ENCODE measurements at regions not wholly inside any gene's neighbourhood (a gene's known extent, or its start where the extent isn't known, plus 50 kb on each side); places are given as distances from the start of the nearest gene placed in this dataset.

DNA sequence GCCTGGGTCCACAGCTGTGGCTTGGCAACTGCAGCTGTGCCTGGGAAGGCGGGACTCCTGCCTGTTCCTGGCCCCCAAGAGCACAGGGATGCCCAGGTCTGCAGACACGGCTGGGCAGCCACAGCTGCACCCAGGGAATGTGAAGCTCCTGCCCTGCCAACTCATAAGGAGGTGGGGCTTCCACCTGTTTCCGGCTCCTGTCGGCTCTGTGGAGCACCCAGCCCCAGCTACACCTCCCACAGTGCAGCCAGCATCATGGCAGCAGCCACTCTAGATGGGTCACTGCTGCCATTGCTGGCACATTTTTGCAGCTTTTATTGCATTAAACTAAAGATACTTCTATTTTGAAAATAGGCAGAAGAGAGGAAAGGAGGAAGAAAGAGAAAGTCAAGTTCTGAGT, 207.9 kb downstream of the SAMD5 start:
- Histone ChIP-seq H3K9me3 (replicated peaks; ENCODE audit: low read length) (no peaks in the 10 kb centered on the region), H3K4me3 (ENCODE audit: low read length) (no peak overlapping the region), H3K36me3 (ENCODE audit: insufficient read depth, low read length) (no peaks in the 10 kb centered on the region)

GRCh38 chr6:147717991-147718390, 209.5 kb downstream of the SAMD5 start:
- H3K27me3 ChIP-seq (ENCODE audit: control insufficient read depth, insufficient read depth, low read length): peaks cover 4% of the 10 kb centered on the region
- H3K36me3 ChIP-seq (ENCODE audit: insufficient read depth, low read length): no peaks in the 10 kb centered on the region
- H3K4me1 ChIP-seq (ENCODE audit: control insufficient read depth, insufficient read depth, low read length): no peaks in the 10 kb centered on the region
- H3K9me3 ChIP-seq (replicated peaks; ENCODE audit: low read length): no peaks in the 10 kb centered on the region
- H3K4me2 ChIP-seq (ENCODE audit: low read length): no peak overlapping the region
- no peak overlapping the region for H3K9ac ChIP-seq (ENCODE audit: low read depth, low read length)
- H3K4me3 ChIP-seq (ENCODE audit: low read length): no peak overlapping the region

More for the DNA sequence above, 207.9 kb downstream of the SAMD5 start:
- no peak overlapping the region for H3K9ac ChIP-seq (ENCODE audit: low read depth, low read length)
- H3K4me2 ChIP-seq (ENCODE audit: low read length): no peak overlapping the region
- peaks cover 4% of the 10 kb centered on the region for H3K27me3 ChIP-seq (ENCODE audit: control insufficient read depth, insufficient read depth, low read length)
- no peaks in the 10 kb centered on the region for H3K4me1 ChIP-seq (ENCODE audit: control insufficient read depth, insufficient read depth, low read length)

- Histone ChIP-seq H3K9me3 (replicated peaks; ENCODE audit: low read length) (no peaks in the 10 kb centered on the region), H3K4me2 (ENCODE audit: low read length) (no peak overlapping the region), H3K4me1 (ENCODE audit: control insufficient read depth, insufficient read depth, low read length) (no peaks in the 10 kb centered on the region), H3K4me3 (ENCODE audit: low read length) (no peak overlapping the region), H3K9ac (ENCODE audit: low read depth, low read length) (no peak overlapping the region), H3K27me3 (ENCODE audit: control insufficient read depth, insufficient read depth, low read length) (no peaks in the 10 kb centered on the region), H3K36me3 (ENCODE audit: insufficient read depth, low read length) (no peaks in the 10 kb centered on the region)
Measured at GRCh38 chr6:147722158-147722557, 213.7 kb downstream of the SAMD5 start.

DNA sequence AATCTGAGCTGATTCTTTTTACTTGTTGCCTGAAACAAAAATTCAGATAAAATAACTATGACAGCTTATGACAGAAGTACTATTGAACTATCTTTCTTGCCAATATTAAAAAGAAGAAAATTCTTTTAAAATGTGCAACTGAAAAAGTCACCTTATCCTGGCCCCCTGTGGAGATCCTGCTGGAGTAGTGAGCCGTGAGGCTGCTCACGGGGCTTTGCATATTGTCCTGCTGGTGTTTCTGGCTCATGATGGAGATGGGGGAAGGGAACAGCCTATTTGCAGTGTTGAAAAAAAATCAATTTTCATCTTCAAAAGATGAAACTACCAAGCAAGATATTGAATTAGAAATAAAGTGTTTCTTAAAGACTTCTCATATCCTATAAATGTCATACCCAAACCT, 216.0 kb downstream of the SAMD5 start:
- Histone ChIP-seq H3K36me3 (ENCODE audit: insufficient read depth, low read length) (no peaks in the 10 kb centered on the region), H3K9ac (ENCODE audit: low read depth, low read length) (no peak overlapping the region), H3K27me3 (ENCODE audit: control insufficient read depth, insufficient read depth, low read length) (no peaks in the 10 kb centered on the region), H3K4me2 (ENCODE audit: low read length) (no peak overlapping the region), H3K4me1 (ENCODE audit: control insufficient read depth, insufficient read depth, low read length) (no peaks in the 10 kb centered on the region), H3K4me3 (ENCODE audit: low read length) (no peak overlapping the region), H3K9me3 (replicated peaks; ENCODE audit: low read length) (no peaks in the 10 kb centered on the region)

DNA sequence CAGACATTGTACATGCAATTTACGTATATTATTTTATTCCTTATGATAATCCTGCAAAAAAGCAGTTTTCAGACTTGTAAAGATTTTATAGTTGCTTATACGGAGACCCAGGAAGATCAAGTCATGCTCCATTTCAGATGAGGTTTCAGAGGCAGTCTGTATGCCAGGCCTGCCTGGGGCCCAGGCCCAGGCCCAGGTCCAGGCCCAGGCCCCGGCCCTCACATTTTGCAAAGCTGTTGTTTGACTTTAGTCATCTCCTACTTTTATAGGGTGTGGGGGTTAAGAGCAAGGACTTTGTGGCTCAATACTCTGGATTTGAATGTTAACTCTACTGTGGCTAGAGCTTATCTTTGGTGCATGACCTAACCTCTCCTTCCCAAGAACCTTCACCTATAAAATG, 217.9 kb downstream of the SAMD5 start:
- H3K36me3 ChIP-seq (ENCODE audit: insufficient read depth, low read length): no peaks in the 10 kb centered on the region
- H3K4me2 ChIP-seq (ENCODE audit: low read length): no peak overlapping the region
- H3K4me1 ChIP-seq (ENCODE audit: control insufficient read depth, insufficient read depth, low read length): no peaks in the 10 kb centered on the region
- no peaks in the 10 kb centered on the region for H3K9me3 ChIP-seq (replicated peaks; ENCODE audit: low read length)
- no peak overlapping the region for H3K9ac ChIP-seq (ENCODE audit: low read depth, low read length)
- H3K4me3 ChIP-seq (ENCODE audit: low read length): no peak overlapping the region
- H3K27me3 ChIP-seq (ENCODE audit: control insufficient read depth, insufficient read depth, low read length): no peaks in the 10 kb centered on the region

GRCh38 chr6:147728903-147729302, 220.4 kb downstream of the SAMD5 start:
- no peaks in the 10 kb centered on the region for H3K9me3 ChIP-seq (replicated peaks; ENCODE audit: low read length)
- H3K4me2 ChIP-seq (ENCODE audit: low read length): no peak overlapping the region
- no peak overlapping the region for H3K9ac ChIP-seq (ENCODE audit: low read depth, low read length)
- H3K27me3 ChIP-seq (ENCODE audit: control insufficient read depth, insufficient read depth, low read length): no peaks in the 10 kb centered on the region
- no peaks in the 10 kb centered on the region for H3K4me1 ChIP-seq (ENCODE audit: control insufficient read depth, insufficient read depth, low read length)
- H3K36me3 ChIP-seq (ENCODE audit: insufficient read depth, low read length): no peaks in the 10 kb centered on the region
- no peak overlapping the region for H3K4me3 ChIP-seq (ENCODE audit: low read length)

GRCh38 chr6:147733686-147734085, 225.2 kb downstream of the SAMD5 start:
- Histone ChIP-seq H3K4me1 (ENCODE audit: control insufficient read depth, insufficient read depth, low read length) (peaks cover 2% of the 10 kb centered on the region), H3K27me3 (ENCODE audit: control insufficient read depth, insufficient read depth, low read length) (no peaks in the 10 kb centered on the region), H3K4me2 (ENCODE audit: low read length) (no peak overlapping the region), H3K4me3 (ENCODE audit: low read length) (no peak overlapping the region), H3K9ac (ENCODE audit: low read depth, low read length) (no peak overlapping the region), H3K36me3 (ENCODE audit: insufficient read depth, low read length) (no peaks in the 10 kb centered on the region), H3K9me3 (replicated peaks; ENCODE audit: low read length) (no peaks in the 10 kb centered on the region)

GRCh38 chr6:147734151-147734550, 225.7 kb downstream of the SAMD5 start:
- Histone ChIP-seq H3K36me3 (ENCODE audit: insufficient read depth, low read length) (no peaks in the 10 kb centered on the region), H3K4me1 (ENCODE audit: control insufficient read depth, insufficient read depth, low read length) (peaks cover 2% of the 10 kb centered on the region), H3K27me3 (ENCODE audit: control insufficient read depth, insufficient read depth, low read length) (no peaks in the 10 kb centered on the region), H3K4me2 (ENCODE audit: low read length) (no peak overlapping the region), H3K9me3 (replicated peaks; ENCODE audit: low read length) (no peaks in the 10 kb centered on the region), H3K4me3 (ENCODE audit: low read length) (no peak overlapping the region), H3K9ac (ENCODE audit: low read depth, low read length) (no peak overlapping the region)

DNA sequence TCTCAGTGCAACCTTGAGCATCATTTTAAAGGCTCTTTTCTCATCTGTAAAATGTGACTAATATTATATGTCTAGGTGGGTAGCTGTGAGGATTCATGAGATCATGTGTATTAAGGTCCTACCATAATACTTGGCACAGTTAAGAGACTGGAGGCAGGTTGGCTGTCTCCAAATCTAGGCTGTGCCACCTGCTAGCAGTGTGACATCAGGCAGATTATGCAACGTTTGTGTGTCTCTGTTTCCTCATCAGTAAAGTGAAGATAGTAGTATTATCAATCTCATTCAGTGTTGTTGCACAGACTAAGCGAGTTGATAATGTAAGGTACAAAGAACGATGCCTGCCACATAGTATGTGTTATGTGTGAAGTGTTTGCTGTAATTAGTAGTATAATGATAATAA, 227.4 kb downstream of the SAMD5 start:
- no peaks in the 10 kb centered on the region for H3K27me3 ChIP-seq (ENCODE audit: control insufficient read depth, insufficient read depth, low read length)
- peaks cover 2% of the 10 kb centered on the region for H3K4me1 ChIP-seq (ENCODE audit: control insufficient read depth, insufficient read depth, low read length)
- H3K9ac ChIP-seq (ENCODE audit: low read depth, low read length): no peak overlapping the region
- no peaks in the 10 kb centered on the region for H3K36me3 ChIP-seq (ENCODE audit: insufficient read depth, low read length)
- H3K4me3 ChIP-seq (ENCODE audit: low read length): no peak overlapping the region
- no peak overlapping the region for H3K4me2 ChIP-seq (ENCODE audit: low read length)
- H3K9me3 ChIP-seq (replicated peaks; ENCODE audit: low read length): no peaks in the 10 kb centered on the region

GRCh38 chr6:147737115-147737514, 228.6 kb downstream of the SAMD5 start:
- Histone ChIP-seq H3K27me3 (ENCODE audit: control insufficient read depth, insufficient read depth, low read length) (no peaks in the 10 kb centered on the region), H3K9ac (ENCODE audit: low read depth, low read length) (no peak overlapping the region), H3K4me3 (ENCODE audit: low read length) (no peak overlapping the region), H3K4me1 (ENCODE audit: control insufficient read depth, insufficient read depth, low read length) (peaks cover 2% of the 10 kb centered on the region), H3K4me2 (ENCODE audit: low read length) (no peak overlapping the region), H3K9me3 (replicated peaks; ENCODE audit: low read length) (no peaks in the 10 kb centered on the region), H3K36me3 (ENCODE audit: insufficient read depth, low read length) (no peaks in the 10 kb centered on the region)

DNA sequence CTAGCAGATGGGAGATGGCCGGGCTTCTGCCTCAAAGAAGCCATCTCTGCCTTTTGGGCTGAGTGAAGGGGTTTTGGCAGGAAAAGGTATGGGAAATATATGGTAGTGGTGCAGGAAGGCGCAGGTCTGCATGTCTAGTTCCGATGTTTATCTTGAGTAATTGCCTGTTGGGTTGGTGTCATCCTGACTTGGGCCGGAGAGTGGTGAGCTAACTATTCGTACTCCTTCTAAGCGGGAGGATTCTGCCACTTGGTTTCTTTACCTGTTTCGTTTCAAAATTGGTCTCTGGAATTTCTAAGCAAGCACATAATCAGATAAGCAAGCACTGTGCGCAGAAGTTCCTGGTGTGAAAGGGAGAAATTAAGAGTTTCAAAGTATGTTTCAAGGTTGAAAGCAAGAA, 229.6 kb downstream of the SAMD5 start:
- Histone ChIP-seq H3K27me3 (ENCODE audit: control insufficient read depth, insufficient read depth, low read length) (no peaks in the 10 kb centered on the region), H3K9ac (ENCODE audit: low read depth, low read length) (no peak overlapping the region), H3K4me2 (ENCODE audit: low read length) (no peak overlapping the region), H3K36me3 (ENCODE audit: insufficient read depth, low read length) (no peaks in the 10 kb centered on the region), H3K4me1 (ENCODE audit: control insufficient read depth, insufficient read depth, low read length) (peaks cover 2% of the 10 kb centered on the region), H3K4me3 (ENCODE audit: low read length) (no peak overlapping the region), H3K9me3 (replicated peaks; ENCODE audit: low read length) (no peaks in the 10 kb centered on the region)

- Histone ChIP-seq H3K9me3 (replicated peaks; ENCODE audit: low read length) (no peaks in the 10 kb centered on the region), H3K27me3 (ENCODE audit: control insufficient read depth, insufficient read depth, low read length) (no peaks in the 10 kb centered on the region), H3K4me2 (ENCODE audit: low read length) (no peak overlapping the region), H3K9ac (ENCODE audit: low read depth, low read length) (no peak overlapping the region), H3K4me1 (ENCODE audit: control insufficient read depth, insufficient read depth, low read length) (peaks cover 2% of the 10 kb centered on the region), H3K36me3 (ENCODE audit: insufficient read depth, low read length) (no peaks in the 10 kb centered on the region), H3K4me3 (ENCODE audit: low read length) (no peak overlapping the region)
Measured at GRCh38 chr6:147738516-147739162, 230.1 kb downstream of the SAMD5 start.
